Neuronal stem cell (in vitro differentiated cells): ENCODE measurements at regions not wholly inside any gene's neighbourhood (a gene's known extent, or its start where the extent isn't known, plus 50 kb on each side); places are given as distances from the start of the nearest gene placed in this dataset.

Source experiments
- DNase-seq: peaks from one replicate; pipeline ENCODE4 v3.0.0-alpha.2; 2013; ENCODE audit warnings: low spot score
- H2AFZ ChIP-seq: one replicate; pipeline ENCODE4 v1.6.1; 2013; ENCODE audit warnings: mild to moderate bottlenecking, low read length, inconsistent platforms
- H2AK5ac ChIP-seq: 2 replicates; pipeline ENCODE4 v1.6.1; 2013; ENCODE audit warnings: low read depth, mild to moderate bottlenecking, inconsistent platforms, low read length, moderate library complexity, mixed read lengths
- H2BK120ac ChIP-seq: 2 replicates; pipeline ENCODE4 v1.6.1; 2013; ENCODE audit warnings: low read depth, mild to moderate bottlenecking, inconsistent platforms, low read length, moderate library complexity, mixed read lengths
- H2BK12ac ChIP-seq: one replicate; pipeline ENCODE4 v1.6.1; 2013; ENCODE audit warnings: low read length, inconsistent platforms
- H2BK15ac ChIP-seq: 2 replicates; pipeline ENCODE4 v1.6.1; 2013; ENCODE audit warnings: mild to moderate bottlenecking, low read length, inconsistent platforms, mixed read lengths
- H2BK5ac ChIP-seq: one replicate; pipeline ENCODE4 v1.6.1; 2013; ENCODE audit warnings: inconsistent platforms, mild to moderate bottlenecking, low read length, moderate library complexity
- H3K14ac ChIP-seq: one replicate; pipeline ENCODE4 v1.6.1; 2013; ENCODE audit warnings: low read length, inconsistent platforms
- H3K18ac ChIP-seq: 2 replicates; pipeline ENCODE4 v1.6.1; 2013; ENCODE audit warnings: low read length, inconsistent platforms
- H3K23ac ChIP-seq: 2 replicates; pipeline ENCODE4 v1.6.1; 2013; ENCODE audit warnings: low read depth, mild to moderate bottlenecking, mixed read lengths, low read length, inconsistent platforms; ENCODE audit not compliant: poor library complexity
- H3K27ac ChIP-seq: replicated peaks from 3 replicates; pipeline ENCODE4 v1.5.1; 2013; ENCODE audit warnings: low read length, inconsistent platforms
- H3K27me3 ChIP-seq, 3 experiments: 2 replicates each; pipeline ENCODE4 v1.6.1; 2013; ENCODE audit warnings: low read length in 3 of 3, mild to moderate bottlenecking in 2 of 3, inconsistent platforms in 1 of 3, low read depth in 1 of 3, mixed read lengths in 1 of 3, moderate library complexity in 1 of 3; ENCODE audit not compliant: control insufficient read depth in 3 of 3, insufficient read depth in 3 of 3
- H3K36me3 ChIP-seq, 2 donors: replicated peaks in 1 of 2; 2 replicates each; pipeline ENCODE4 v1.6.1; 2013; ENCODE audit warnings: low read length in 2 of 2; ENCODE audit not compliant: control insufficient read depth in 2 of 2, insufficient read depth in 2 of 2
- H3K4ac ChIP-seq: 2 replicates; pipeline ENCODE4 v1.6.1; 2013; ENCODE audit warnings: inconsistent platforms, mild to moderate bottlenecking, low read length, moderate library complexity
- H3K4me1 ChIP-seq, 2 donors: 1 replicate in 1 of 2; 2 replicates in 1 of 2; pipeline ENCODE4 v1.6.1; 2013; ENCODE audit warnings: low read length in 2 of 2, low read depth in 1 of 2; ENCODE audit not compliant: control insufficient read depth in 2 of 2, insufficient read depth in 1 of 2
- H3K4me2 ChIP-seq: one replicate; pipeline ENCODE4 v1.6.1; 2013; ENCODE audit warnings: mild to moderate bottlenecking, low read length, inconsistent platforms; ENCODE audit not compliant: insufficient read depth, poor library complexity, severe bottlenecking
- H3K4me3 ChIP-seq, 2 donors: 2 replicates each; pipeline ENCODE4 v1.5.1; 2013; ENCODE audit warnings: low read length in 2 of 2, mild to moderate bottlenecking in 2 of 2, inconsistent platforms in 1 of 2, moderate library complexity in 1 of 2
- H3K79me1 ChIP-seq: one replicate; pipeline ENCODE4 v1.6.1; 2013; ENCODE audit warnings: low read depth, mild to moderate bottlenecking, inconsistent platforms, low read length, moderate library complexity
- H3K9ac ChIP-seq: one replicate; pipeline ENCODE4 v1.6.1; 2013; ENCODE audit warnings: mild to moderate bottlenecking, low read depth, low read length, inconsistent platforms; ENCODE audit not compliant: poor library complexity
- H3K9me3 ChIP-seq, 2 donors: replicated peaks in 1 of 2; 2 replicates each; pipeline versions ENCODE3 to v1.6.1; 2013; ENCODE audit warnings: low read length in 2 of 2, mild to moderate bottlenecking in 2 of 2, inconsistent platforms in 1 of 2, low read depth in 1 of 2, mixed read lengths in 1 of 2, moderate library complexity in 1 of 2; ENCODE audit not compliant: control insufficient read depth in 2 of 2, insufficient read depth in 1 of 2
- H4K8ac ChIP-seq: one replicate; pipeline ENCODE4 v1.6.1; 2013; ENCODE audit warnings: low read depth, mild to moderate bottlenecking, inconsistent platforms, low read length, moderate library complexity
- H4K91ac ChIP-seq: one replicate; pipeline ENCODE4 v1.6.1; 2013; ENCODE audit warnings: low read length, low read depth, mild to moderate bottlenecking, inconsistent platforms; ENCODE audit not compliant: poor library complexity
- WGBS, 2 donors: extraction: QIAGEN DNeasy Blood & Tissue Kit; methylation state at CpG; one replicate each; pipeline ENCODE4 v1.1.7; 2013; ENCODE audit warnings: missing lambda C conversion rate in 2 of 2, mixed read lengths in 1 of 2; ENCODE audit not compliant: insufficient read length in 2 of 2, insufficient replicate concordance in 1 of 2; ENCODE audit errors: extremely low coverage in 2 of 2; 5-methylcytosine and 5-hydroxymethylcytosine counted together

DNA sequence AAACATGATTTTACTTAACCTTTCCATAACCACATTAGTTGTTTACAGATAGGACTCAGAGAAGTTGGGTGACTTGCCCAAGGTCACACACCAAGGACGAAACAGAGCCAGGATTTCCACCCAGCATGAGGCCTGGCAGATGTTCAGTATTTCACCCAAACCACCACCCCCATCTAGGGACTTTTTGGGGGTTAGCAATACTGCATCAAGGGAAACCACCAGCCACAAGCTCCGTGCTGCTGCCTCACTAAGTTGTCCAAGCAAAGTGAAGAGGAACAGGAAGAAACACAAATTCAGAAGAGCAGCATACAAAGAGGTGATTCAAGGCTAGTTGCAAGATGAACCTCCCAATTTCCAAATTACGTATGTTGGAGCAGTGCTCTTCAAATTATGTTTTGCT is 219.6 kb upstream of the RORB start:
- DNase-seq = no peak
- Histone ChIP-seq H3K27me3 (no peaks in the 10 kb centered on the region), H3K23ac (no peak overlapping the region), H3K14ac (no peak overlapping the region), H2BK12ac (no peak overlapping the region), H3K4me1 (no peaks in the 10 kb centered on the region), H3K4me3 (no peak overlapping the region), H2BK5ac (no peak overlapping the region), H3K36me3 (no peaks in the 10 kb centered on the region), H3K27ac (no peak overlapping the region), H3K9ac (no peak overlapping the region), H2BK120ac (no peak overlapping the region), H2AFZ (no peak overlapping the region), H3K9me3 (no peaks in the 10 kb centered on the region), H3K18ac (peak overlapping the region; percentile 3), H2BK15ac (no peak overlapping the region), H4K91ac (no peak overlapping the region), H2AK5ac (no peak overlapping the region), H3K4me2 (no peak overlapping the region), H4K8ac (no peak overlapping the region), H3K4ac (no peak overlapping the region), H3K79me1 (no peaks in the 10 kb centered on the region)
- WGBS, 2 donors = no CpG with 5 or more reads among the region's 3 CpGs

DNA sequence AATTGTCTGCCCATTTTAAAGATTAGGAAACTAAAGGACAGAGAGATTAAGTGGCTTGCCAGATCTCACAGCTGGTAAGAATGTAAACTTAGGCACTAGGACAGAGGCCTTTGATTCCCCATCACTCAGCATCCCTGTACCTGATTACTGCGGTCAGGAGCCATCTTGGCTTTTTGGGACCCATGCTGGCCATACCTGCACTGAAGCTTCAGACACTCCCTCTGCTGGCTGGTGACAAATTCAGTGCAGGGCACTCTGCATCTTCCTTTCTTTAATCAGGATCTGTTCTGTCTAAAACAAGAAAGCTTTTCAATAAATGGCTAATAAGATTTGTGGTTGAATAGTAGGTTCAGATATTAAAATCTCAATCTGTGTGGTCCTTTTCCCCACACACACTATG is 215.5 kb upstream of the RORB start:
- Histone ChIP-seq H3K14ac (no peak overlapping the region), H3K36me3 (no peaks in the 10 kb centered on the region), H4K8ac (no peak overlapping the region), H3K4me1 (no peaks in the 10 kb centered on the region), H2BK5ac (no peak overlapping the region), H2BK15ac (no peak overlapping the region), H2BK12ac (no peak overlapping the region), H3K9me3 (no peaks in the 10 kb centered on the region), H2BK120ac (no peak overlapping the region), H3K4me2 (no peak overlapping the region), H2AK5ac (no peak overlapping the region), H3K18ac (no peak overlapping the region), H3K9ac (no peak overlapping the region), H3K4ac (no peak overlapping the region), H4K91ac (no peak overlapping the region), H3K79me1 (no peaks in the 10 kb centered on the region), H2AFZ (no peak overlapping the region), H3K27ac (no peak overlapping the region), H3K27me3 (no peaks in the 10 kb centered on the region), H3K23ac (no peak overlapping the region), H3K4me3 (no peak overlapping the region)
- DNase-seq = no peak
- WGBS, 2 donors = no CpG with 5 or more reads among the region's 1 CpG

DNA sequence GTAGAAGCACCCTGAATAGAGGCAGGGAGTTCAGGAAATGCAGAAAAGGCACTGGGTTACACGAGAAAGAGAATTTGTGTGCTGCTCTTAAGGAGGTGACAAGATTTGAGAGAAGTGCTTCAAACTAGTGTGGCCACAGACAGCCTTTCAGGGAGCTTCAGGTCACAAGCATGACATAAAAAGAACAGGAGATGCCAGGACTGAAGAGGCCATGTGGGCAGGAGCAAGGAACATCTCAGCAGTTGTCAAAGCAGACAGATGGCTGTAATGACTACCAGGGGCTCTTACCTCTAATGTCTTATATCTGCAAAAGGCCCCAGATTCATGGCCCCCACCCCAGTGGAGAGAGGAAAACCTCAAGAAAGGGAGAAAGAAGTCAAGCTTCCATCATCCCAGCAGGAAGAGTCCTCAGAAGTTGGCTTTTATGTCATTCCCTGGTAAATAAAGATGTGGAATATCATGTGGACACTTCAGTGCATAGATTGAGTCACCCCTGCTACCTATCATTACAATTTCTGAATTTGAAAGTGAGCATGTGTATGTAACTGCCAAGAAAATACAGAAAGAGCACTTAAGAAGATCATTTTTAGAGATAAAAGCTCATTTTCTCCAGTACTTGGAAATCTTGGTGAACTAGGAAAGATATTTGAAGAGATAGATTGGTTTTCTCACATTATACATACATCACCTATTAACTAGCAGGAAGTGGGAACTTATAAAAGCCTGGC is 214.4 kb upstream of the RORB start:
- H3K4me2 ChIP-seq = no peak overlapping the region
- no peak overlapping the region for H2BK5ac ChIP-seq
- H3K79me1 ChIP-seq = no peaks in the 10 kb centered on the region
- no peak overlapping the region for H2BK120ac ChIP-seq
- no peak overlapping the region for H4K8ac ChIP-seq
- no peak overlapping the region for H3K4me3 ChIP-seq
- no peak overlapping the region for H2AFZ ChIP-seq
- H3K9me3 ChIP-seq = no peaks in the 10 kb centered on the region
- no peak overlapping the region for H2BK12ac ChIP-seq
- WGBS, 2 donors = no CpG with 5 or more reads among the region's 1 CpG
- H2AK5ac ChIP-seq = no peak overlapping the region
- no peak overlapping the region for H2BK15ac ChIP-seq
- no peak overlapping the region for H3K4ac ChIP-seq
- H3K4me1 ChIP-seq = no peaks in the 10 kb centered on the region
- no peak overlapping the region for H3K18ac ChIP-seq
- no peaks in the 10 kb centered on the region for H3K27me3 ChIP-seq
- no peak overlapping the region for H3K23ac ChIP-seq
- no peak overlapping the region for H3K27ac ChIP-seq
- no peak for DNase-seq
- no peaks in the 10 kb centered on the region for H3K36me3 ChIP-seq
- H3K14ac ChIP-seq = no peak overlapping the region
- no peak overlapping the region for H4K91ac ChIP-seq
- no peak overlapping the region for H3K9ac ChIP-seq

DNA sequence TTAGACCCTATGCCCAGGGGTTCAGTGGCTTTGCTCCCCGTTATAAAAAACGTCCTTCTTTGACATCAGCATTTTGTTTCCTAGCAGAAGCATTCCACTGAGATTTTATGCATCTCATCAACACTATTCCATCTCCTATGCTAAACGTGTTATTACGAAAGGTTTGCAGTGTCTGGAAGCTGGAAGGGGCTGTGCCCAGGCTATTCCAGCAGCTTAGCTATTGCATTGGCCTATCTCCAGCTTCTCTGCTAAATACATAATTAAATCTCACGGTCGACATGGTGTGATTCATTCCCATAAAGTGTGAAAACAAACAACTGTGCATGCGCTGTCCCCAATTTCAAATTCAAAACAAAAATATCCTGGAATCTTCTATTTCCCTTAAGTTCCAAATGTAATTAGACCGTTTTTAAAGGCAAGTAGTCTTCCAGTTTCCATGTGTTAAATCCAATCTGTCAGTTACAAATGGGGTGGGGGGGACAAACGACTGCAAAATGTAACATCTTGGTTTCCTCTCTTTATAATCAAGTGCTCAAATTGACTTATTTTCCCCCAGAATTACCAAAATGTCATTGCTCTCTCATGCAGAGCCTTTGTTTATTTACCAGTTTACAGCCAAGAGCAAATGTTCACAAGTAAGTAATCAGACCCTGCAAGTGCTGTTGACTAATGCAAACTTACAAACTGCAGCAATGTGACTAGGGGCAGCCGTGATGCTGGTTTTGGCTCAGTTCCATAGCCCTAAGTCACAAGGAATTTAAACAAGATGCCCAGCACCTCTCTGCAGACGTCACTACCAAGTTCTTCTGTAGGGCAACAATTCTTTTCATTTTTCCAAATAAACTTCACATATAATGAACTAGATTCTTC is 212.3 kb upstream of the RORB start:
- no peaks in the 10 kb centered on the region for H3K36me3 ChIP-seq
- no peak overlapping the region for H4K8ac ChIP-seq
- no peak overlapping the region for H4K91ac ChIP-seq
- H2BK15ac ChIP-seq = no peak overlapping the region
- no peak overlapping the region for H3K23ac ChIP-seq
- H3K27me3 ChIP-seq = no peaks in the 10 kb centered on the region
- no peak overlapping the region for H3K4me2 ChIP-seq
- H3K4me1 ChIP-seq = no peaks in the 10 kb centered on the region
- no peak overlapping the region for H2BK12ac ChIP-seq
- no peaks in the 10 kb centered on the region for H3K79me1 ChIP-seq
- H2BK120ac ChIP-seq = no peak overlapping the region
- H2BK5ac ChIP-seq = no peak overlapping the region
- no peak overlapping the region for H2AK5ac ChIP-seq
- WGBS, 2 donors = no CpG with 5 or more reads among the region's 11 CpGs
- no peak for DNase-seq
- no peak overlapping the region for H3K4me3 ChIP-seq
- no peak overlapping the region for H3K27ac ChIP-seq
- no peak overlapping the region for H3K14ac ChIP-seq
- H3K18ac ChIP-seq = no peak overlapping the region
- H3K9me3 ChIP-seq = no peaks in the 10 kb centered on the region
- H3K4ac ChIP-seq = no peak overlapping the region
- H2AFZ ChIP-seq = no peak overlapping the region
- H3K9ac ChIP-seq = no peak overlapping the region
